Activated T-cell treated with anti-CD3 and anti-CD28 coated beads for 48 hours (primary cell): ENCODE measurements at regions not wholly inside any gene's neighbourhood (a gene's known extent, or its start where the extent isn't known, plus 50 kb on each side); places are given as distances from the start of the nearest gene placed in this dataset.
"Not testable (repeated sequence)": the region's sequence is repeated elsewhere in the genome, so short reads cannot be mapped to it uniquely, and the experiment has no call there.

ENCODE experiments used
- DNase-seq: peaks from one replicate; pipeline ENCODE4 v3.0.0-alpha.2; 2020; ENCODE audit warnings: low read depth

DNA sequence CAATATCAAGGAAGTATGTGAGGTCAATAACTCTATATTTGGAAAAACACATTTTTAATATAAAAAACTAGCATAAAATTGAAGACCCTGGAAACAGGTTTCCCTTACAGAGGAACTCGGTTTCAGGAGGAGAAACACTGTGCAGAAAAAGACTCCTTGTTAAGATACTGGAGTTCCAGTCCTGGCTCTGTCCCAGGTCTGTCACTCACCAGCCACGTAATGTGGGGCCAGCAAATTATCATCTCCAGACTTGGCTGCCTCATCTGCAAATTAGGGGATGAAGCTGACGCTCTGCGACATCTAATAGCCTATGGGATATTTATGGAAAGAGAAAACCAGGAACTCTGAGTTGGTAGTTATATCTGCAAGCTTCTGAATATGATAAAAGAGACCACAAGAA lies 702.7 kb downstream of the EPHA7 start:
- no peak for DNase-seq

DNA sequence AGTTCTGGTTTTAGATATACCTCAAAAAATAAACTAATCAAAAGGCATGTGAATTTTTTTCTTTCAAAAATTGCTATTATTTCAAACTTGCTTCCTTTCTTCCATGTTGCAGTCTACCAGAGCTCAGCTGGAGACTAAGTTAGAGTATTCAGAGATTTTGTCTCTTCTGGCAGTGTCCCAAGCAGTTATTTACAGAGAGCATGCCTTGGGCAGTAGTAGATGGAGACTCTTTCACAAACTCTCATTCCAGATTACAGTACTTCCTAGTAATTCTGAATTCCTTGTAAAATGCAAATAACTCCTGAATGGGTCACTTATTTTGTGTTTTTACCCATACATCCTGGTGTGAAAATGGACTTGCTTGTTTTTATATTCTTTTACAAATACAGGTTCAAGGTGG lies 703.4 kb downstream of the EPHA7 start:
- DNase-seq: no peak

DNA sequence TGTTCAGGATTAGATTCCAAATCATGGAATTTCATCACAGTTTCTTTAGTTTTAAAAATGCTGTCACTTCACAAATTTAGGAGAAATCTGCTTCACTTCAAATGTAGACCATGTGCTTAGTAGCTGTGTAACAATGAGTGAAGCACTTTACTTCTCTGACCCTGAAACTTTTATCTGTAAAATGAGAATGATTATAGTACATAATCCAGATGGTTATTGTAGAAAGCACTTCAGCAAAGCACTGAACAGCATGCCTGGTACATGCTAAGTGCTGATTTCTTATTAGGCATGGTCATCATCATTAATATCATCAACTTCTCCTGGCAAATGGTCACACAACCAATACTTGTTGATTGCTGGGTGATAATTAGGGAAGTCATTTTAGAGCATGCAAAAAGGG lies 705.0 kb downstream of the EPHA7 start:
- DNase-seq: no peak

DNA sequence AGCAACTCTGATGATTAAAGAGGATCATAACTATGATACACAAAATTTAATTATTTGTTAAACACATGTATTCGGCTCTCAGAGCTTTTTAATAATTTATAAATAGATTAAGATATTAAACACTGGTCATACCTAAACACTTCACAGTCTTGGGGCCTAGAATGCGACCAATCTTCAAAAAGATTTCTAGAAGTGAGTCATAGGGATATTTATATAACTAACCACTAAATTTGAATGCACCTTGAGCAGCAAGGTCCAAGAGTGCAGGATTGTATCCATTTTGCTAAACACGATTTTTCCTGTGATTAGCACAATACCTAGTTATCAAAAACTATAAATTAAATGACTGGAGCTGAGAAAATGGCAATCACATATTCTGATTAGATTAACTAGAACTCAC lies 709.3 kb downstream of the EPHA7 start:
- no peak for DNase-seq

DNA sequence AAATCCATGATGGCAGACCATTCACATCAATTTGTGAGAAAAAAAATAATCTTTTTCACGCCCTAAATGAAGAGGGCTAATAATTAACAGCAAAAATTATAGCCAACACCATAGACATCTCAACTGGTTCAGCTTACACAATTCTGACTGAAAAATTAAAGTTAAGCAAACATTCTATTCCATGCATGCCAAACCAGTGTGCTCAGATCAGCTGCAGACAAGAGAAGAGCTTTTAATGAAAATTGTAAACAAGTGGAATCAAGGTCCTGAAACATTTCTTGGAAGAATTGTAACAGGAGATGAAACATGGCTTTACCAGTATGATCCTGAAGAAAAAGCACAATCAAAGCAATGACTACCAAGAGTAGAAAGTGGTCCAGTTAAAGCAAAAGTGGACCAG lies 710.4 kb downstream of the EPHA7 start:
- no peak for DNase-seq

DNA sequence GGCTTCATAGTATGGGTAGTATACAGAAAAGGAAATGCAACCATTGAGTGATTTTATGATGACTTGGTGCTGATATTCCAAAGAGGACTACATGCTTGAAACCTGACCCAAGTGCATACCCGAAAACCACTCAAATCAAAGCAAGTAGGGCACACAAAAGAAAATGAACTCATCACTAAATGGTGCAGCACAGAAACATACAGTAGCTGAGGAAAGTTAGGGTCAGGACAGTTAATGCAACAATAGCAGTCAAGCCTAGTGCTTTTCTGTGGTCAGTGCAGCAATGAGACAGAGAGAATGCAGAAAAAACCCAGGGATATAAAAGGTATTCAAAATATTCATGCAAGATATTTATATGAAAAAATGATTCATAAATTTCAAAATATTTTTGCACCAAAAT lies 711.1 kb downstream of the EPHA7 start:
- DNase-seq: no peak

DNA sequence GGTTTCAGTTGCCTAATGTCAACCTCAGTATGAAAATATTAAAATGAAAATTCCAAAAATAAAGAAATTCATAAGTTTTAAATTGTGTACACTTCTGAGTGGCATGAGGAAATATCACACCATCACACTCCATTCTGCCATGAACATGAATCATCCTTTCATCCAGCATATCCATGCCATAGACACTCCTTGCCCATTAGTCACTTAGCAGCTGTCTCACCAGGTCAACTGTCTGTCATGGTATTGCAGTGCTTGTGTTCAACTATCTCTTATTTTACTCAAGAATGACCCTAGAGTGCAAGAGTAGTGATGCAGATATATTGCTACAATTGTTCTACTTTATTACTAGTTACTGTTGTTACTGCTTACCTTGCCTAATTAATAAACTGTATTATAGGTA lies 712.4 kb downstream of the EPHA7 start:
- no peak for DNase-seq

DNA sequence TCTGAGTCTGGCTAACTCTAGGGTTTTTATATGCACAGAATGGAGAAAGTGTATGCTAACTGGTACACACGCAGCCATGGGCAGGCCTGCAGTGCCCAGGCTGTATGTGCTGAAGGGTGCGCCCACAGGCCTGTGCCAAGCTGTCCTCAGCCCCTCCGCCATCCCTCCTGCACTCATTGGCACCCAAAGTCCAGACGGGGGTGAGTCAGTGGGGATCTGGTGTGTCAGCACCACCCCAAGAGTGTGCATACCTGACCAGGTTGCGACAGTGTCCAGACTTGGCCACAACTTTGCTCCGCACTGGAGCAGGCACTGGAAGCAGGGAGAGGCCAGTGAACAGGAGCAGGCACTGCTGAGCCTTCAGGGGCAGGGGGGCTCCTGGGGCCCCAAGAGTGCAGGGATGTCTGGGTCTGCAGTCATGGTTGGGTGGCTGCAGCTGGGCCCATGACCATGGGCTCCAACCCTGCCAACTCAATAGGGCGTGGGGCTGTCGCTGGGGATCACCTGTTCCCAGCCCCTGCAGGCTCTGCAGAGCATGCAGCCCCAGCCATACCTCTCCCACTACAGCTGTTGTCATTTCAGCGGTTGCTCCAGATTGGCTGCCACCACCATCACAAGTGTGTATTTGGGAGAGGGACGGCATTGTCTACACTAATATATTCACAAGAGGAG lies 717.8 kb downstream of the EPHA7 start:
- no peak for DNase-seq

DNA sequence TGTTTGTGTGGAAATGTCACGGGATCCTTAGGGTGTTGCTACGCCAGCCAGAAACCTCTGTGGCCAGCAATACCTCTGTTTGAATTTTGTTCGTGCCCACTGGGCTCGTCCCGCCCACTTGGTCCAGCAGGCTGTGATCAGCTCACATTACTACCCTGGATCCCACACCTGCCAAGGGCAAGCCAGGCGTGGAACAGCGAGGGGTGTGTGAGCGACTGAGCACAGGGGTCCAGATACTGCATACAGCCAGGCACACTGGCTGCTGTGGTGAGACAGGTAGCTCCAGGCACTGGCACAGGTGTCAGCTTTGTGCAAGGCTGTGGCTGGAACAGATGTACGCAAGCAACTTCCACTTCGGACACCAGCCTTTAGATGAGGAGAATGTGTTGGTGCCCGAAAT lies 718.9 kb downstream of the EPHA7 start:
- DNase-seq: no peak

DNA sequence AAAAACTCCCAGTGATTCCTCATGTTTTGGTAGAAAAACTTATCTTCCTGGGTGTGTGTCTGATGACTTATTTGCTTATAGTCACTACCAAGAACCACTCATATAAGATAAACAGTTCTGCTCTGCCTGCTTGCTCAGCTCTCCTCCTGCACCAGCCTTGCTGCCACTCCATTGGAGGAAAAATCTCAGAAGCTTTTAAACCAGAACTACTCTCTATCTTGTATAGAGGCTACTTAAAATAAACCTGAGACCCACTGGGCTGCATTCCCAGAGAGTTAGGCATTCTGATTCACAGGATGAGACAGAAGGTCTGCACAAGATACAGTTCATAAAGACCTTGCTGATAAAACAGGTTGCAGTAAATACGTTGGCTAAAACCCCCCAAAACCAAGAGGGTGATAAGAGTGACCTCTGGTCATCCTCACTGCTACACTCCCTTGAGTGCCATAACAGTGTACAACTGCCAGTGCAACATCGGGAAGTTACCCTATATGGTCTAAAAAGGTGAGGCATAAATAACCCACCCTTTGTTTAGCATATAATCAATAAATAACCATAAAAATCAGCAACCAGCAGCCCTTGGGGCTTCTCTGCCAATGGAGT lies 728.3 kb downstream of the EPHA7 start:
- DNase-seq: no peak

DNA sequence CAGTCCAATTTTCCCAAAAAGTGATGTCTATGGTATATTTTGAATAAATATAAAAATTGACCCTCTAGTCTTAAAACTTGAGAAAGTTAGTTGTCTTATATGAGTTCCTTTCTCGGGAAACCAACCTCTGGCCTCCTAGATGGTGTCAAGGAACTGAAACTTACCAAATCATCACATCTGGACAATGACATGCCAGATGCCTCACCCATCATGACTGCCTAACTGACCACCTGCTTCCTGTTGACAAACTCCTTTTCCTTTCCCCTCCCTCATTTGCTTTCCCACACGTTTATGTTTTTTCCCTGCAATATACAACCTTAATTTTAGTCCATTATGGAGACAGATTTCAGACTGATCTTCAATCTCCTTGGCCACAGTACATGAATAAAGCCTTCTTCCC lies 731.0 kb downstream of the EPHA7 start:
- DNase-seq: no peak

DNA sequence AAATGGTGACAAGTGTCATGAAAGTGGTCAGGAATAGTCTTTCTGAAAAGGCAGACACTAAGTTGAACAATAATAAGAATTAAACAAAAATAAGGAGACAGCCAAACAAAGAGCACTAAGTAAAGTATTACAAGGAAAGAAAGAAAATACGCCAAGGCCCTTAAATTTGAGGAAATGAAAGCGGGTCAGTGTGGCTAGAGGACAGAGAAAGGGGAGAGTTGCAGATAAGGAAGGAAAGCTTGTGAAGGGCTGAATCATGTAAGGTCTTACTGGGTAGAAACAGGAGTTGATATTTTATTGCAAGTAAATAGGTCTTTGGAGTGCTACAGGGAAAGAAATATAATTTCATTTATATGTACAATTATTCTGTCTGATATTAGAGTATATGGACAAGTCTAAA lies 732.1 kb downstream of the EPHA7 start:
- no peak for DNase-seq

DNA sequence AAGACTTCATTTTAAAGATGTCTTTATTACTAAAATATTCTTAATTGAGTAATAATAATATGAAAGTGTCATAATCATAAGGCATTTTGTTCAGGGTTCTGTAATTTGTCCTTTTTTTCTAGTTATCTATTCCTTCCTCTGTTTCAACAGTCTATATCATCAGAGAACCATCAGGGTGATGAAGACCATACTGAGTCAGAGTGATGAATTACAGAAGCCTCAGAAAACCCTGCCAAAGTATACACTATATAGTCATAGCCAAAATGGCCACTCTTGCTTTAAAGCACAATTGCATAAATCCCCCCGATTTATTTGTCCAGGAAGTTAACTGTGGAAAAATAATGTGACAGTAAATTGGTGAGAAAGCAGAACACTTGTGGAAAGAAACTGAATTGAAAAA lies 735.0 kb downstream of the EPHA7 start:
- DNase-seq: no peak

DNA sequence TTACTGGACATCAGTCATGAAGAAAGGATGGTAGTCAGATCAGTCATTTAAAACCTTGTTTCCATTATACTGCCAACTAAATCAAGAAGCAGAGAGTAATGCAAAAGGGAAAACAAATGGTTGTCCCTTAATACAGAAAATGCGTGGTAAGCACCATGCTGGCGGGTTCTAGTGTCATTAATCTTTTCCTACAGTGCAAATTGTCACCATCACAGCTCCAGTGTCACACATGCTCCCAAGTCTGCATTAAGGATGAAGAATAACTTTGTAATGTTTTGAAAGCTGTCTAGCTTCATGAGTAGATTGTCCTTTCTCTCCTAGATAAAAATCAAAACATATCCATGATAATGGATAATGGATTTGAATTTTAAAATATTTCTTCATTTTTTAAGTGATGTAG lies 735.6 kb downstream of the EPHA7 start:
- DNase-seq: no peak

DNA sequence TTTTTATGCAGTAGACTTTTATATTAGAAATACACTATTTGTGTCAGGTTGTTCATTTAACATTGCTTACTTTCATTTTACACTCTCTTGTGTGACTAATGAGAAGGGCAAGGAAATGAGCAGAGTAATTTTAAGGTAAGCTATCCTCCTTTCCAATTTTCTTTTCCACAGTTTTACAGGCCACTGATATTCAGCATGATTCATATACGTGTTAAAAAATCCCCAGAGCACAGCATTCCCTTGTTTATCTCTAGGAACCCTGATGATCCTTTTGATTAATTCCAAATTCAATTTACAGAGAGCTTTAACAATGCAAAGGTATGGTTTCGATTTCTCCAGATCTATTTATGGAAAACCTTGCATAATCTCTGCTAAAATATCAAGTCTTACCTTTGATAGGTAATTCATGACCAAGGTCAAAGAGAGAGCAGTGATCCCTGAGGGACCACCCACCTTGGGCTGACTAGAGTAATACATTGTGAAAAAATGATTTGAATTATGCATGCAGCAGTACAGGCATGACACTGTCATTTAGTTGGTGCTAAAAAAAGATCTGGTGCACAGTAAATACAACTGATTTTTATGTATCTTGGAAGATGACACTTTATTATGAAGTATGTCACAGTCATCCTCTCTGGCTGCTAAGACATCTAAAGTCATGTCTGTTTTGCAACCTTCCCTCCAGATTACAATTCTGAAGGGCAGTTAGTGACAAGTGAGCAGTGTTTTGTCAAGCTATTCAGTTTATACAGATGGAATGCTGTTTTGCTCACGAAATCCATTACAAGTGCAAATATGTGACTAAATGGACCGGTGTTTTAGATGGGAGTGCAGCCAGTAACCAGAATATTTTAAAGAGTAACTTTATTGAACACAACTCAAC lies 736.6 kb downstream of the EPHA7 start:
- no peak for DNase-seq

DNA sequence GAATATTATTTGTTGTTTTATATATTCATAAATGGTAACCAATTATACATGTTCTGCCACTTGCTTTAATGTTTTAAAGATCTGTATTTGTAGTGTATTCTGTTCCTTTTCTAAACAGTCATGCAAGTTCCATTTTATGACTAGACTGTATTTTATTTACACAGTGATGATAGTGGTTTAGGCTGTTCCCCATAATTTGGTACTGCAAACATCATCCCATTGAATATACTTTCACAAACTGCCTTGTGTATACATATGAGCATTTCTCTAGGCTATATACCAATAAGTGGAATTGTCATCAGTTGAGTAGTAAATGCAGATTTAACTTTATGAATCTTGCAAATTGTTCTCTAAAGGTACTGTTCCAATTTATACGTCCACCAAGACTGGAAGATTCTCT lies 738.0 kb downstream of the EPHA7 start:
- no peak for DNase-seq

DNA sequence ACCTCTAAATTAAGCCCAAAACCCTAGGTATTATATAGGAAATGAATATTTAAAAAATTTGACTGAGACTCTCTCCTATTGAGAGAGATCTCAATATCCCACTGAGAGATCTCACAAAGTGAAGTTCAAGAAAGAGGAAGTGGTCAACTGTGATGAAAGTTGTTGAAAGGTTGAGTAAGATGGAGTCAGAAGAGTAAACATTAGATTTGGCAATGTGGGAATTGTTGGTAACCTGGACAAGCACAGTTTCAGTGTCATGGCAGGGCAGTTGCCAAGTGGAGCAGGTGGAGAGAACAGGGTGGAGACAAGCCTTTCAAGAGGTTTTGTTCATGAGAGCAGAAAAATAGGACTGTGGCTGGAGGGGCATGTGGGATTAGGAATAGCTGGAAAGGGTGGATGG lies 747.9 kb downstream of the EPHA7 start:
- not testable (repeated sequence) for DNase-seq

DNA sequence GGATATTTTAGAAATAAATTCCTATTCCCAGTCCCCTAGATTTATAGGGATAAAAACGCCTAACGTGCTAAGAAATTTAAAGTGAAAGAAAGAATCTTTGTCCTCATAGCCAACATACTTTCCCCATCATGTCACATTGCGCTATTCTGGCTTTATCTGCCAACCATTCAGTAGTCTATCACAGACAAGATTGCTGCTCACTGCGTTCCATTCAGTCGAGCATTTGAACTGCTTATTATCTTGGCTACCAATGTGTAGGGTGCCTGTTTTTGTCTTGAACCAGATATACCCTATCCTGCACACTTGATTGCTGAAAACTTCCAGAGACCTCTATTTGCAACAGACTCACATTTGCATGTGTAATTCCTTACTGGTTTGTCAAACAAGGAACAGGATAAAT lies 751.5 kb downstream of the EPHA7 start:
- no peak for DNase-seq

DNA sequence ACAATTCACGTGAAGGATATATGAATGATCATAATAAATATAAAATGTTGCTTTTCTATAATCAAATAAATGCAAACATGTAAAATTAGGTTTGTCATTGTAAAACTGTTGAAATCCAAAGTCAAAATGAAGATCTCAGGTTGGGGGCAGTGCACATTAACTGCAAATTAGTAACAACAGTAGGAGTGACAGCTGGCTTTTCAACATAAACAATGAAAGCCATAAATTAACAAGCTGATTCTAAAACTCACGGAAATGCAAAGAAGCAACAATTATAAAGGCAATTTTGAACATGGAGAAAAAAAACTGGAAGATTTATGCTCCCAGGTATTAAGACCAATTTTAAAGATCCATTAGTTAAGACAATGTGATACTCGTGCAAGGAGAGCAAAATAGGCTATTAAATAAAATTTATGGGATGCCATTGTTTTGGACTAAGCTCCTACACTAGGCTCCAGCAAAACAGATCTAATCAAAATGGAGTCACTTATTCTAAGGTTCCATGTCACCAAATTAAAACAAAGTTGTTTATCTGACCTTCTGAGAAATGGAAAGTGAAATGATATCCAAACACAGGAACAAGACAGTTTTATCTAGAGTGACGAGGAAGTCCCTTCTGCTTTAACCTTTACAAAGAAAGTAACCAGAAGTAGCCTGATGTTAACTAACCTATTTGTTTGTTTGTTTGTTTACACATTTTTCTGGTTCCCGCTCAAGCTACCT lies 770.8 kb downstream of the EPHA7 start:
- DNase-seq: no peak

DNA sequence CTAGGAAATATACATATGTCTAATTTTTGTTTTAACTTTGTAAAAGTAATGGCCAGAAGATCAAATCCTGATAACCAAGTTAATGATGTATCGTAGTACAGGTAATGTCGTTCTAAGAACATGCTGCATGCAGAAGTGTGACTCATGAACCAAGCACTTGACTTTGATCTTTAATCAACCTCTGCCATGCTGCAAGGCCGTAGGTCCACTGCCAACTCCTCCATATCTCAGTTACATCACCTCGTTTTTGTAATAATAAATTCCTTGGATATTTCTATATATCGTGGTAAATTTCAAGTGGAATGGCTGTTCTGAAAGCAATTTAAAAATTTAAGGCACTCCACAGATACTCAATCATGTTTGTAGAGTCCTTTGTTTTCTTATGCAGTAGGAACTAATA lies 771.7 kb downstream of the EPHA7 start:
- no peak for DNase-seq

DNA sequence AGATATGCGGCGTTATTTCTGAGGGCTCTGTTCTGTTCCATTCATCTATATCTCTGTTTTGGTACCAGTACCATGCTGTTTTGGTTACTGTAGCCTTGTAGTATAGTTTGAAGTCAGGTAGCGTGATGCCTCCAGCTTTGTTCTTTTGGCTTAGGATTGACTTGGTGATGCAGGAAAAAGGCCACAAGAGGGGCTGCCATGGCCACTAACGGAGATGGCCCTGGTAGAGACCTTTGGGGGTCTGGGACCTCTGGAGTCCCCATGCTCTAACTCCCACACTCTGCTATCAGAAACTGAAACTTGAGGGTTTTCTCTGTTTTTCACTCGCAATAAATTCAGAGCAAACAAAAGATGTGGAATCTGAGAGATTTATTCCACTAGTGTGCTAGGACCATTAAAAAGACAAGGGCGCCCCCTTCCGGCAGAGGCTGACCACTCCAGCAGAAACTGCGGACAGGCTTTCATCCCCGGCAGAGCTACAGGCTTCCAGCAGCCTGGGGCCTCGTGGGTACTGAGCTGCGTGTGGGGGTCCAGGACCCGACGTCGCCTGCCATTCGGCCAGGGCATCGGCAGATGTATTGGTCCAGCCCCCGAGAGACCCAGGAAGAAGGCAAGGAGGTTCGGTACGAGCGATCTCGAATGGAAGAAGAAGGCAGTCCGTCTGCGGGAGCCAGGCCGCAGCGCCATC lies 775.1 kb downstream of the EPHA7 start:
- DNase-seq: peak; percentile 7

DNA sequence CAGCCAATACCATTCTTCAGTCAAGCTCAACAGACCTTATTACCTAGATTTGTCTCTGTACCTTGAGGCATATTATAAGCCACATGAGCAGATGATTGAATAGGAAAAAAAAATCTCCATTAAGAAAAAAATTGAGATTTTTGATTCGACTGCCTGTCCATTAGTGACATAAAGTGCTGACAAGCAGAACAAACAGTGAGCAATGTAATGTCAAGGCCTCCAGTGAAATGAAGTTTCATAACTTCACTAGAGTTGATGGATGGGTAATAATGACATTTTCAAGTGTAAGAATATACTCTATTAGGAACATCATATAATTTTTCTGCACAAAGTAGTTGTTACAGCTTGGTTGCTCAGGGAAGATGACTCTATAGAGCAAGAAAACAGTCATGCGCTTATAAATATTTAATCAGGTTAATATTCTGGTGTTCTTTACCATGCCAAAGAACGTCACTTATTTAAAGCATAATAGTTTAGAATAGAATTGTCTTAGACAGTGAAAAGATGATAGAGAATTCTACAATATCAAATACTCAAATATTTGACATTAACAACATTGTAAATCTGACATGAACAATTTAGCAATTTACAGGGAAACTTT lies 783.7 kb downstream of the EPHA7 start:
- no peak for DNase-seq
